ENCODE measurements at regions not wholly inside any gene's neighbourhood (a gene's known extent, or its start where the extent isn't known, plus 50 kb on each side); places are given as distances from the start of the nearest gene placed in this dataset.
"Not testable (repeated sequence)": the region's sequence is repeated elsewhere in the genome, so short reads cannot be mapped to it uniquely, and the experiment has no call there.

- H3K4me3 ChIP-seq (ENCODE audit: low read depth, low read length): no peak overlapping the region
- TF ChIP-seq, protein P1, sequence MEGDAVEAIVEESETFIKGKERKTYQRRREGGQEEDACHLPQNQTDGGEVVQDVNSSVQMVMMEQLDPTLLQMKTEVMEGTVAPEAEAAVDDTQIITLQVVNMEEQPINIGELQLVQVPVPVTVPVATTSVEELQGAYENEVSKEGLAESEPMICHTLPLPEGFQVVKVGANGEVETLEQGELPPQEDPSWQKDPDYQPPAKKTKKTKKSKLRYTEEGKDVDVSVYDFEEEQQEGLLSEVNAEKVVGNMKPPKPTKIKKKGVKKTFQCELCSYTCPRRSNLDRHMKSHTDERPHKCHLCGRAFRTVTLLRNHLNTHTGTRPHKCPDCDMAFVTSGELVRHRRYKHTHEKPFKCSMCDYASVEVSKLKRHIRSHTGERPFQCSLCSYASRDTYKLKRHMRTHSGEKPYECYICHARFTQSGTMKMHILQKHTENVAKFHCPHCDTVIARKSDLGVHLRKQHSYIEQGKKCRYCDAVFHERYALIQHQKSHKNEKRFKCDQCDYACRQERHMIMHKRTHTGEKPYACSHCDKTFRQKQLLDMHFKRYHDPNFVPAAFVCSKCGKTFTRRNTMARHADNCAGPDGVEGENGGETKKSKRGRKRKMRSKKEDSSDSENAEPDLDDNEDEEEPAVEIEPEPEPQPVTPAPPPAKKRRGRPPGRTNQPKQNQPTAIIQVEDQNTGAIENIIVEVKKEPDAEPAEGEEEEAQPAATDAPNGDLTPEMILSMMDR (conservative IDR thresholded peaks at IDR 0.05; ENCODE audit: low read depth, low read length): no peak
- no peak for DNase-seq (ENCODE audit: low read depth)
These were observed 126.2 kb upstream of the ANXA10 start for GRCh38 chr4:167966143-167966542.

- no peak for DNase-seq (ENCODE audit: low read depth)
- no peak overlapping the region for H3K4me3 ChIP-seq (ENCODE audit: low read depth, low read length)
- TF ChIP-seq, protein P1 (conservative IDR thresholded peaks at IDR 0.05; ENCODE audit: low read depth, low read length): no peak
These were observed 118.8 kb upstream of the ANXA10 start for GRCh38 chr4:167973513-167973912.

GRCh38 chr4:167985565-167985964 lies 106.8 kb upstream of the ANXA10 start:
- TF ChIP-seq, protein P1 (conservative IDR thresholded peaks at IDR 0.05; ENCODE audit: low read depth, low read length): no peak
- H3K4me3 ChIP-seq (ENCODE audit: low read depth, low read length): no peak overlapping the region
- no peak for DNase-seq (ENCODE audit: low read depth)

GRCh38 chr4:167986044-167986443 lies 106.3 kb upstream of the ANXA10 start:
- TF ChIP-seq, protein P1 (conservative IDR thresholded peaks at IDR 0.05; ENCODE audit: low read depth, low read length): no peak
- H3K4me3 ChIP-seq (ENCODE audit: low read depth, low read length): no peak overlapping the region
- no peak for DNase-seq (ENCODE audit: low read depth)

DNA sequence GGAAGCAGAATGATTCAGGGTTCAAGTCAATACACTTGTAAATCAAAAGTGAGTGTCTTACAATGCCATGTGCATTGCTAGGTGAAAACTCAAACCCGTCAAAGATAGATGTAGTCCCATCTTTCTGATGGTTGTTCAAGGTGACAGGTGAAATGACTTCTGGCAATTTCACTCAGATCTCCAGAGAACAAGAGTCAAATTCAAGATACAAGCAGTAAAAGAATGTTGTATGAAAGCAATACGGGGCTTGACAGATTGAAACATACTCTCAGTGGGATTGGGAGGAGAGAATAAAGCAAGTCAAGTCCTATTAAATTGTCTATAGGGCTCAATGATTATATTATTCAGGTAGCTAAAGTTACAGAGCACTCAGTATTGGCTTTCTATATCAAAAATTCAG lies 105.1 kb upstream of the ANXA10 start:
- DNase-seq (ENCODE audit: low read depth): no peak
- TF ChIP-seq, protein P1 (conservative IDR thresholded peaks at IDR 0.05; ENCODE audit: low read depth, low read length): no peak
- H3K4me3 ChIP-seq (ENCODE audit: low read depth, low read length): no peak overlapping the region

DNA sequence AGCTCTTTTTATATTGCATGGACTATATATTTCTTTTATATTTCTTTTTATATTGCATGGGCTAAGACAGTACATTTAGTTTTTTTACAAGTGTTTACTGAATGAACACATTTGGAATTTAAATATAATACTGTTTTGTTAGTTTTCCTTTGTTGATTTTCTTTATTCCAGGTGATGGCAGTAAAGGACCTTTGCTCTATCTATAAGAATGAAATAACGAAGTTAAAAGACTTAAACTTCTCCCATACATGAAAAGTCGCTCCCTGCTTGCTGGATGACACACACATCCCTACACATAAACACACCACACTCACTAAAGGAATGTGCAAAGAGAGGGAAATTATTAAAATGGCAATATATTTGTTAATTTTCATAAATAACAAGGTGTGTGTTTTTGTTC lies 102.5 kb upstream of the ANXA10 start:
- TF ChIP-seq, protein P1 (conservative IDR thresholded peaks at IDR 0.05; ENCODE audit: low read depth, low read length): no peak
- no peak for DNase-seq (ENCODE audit: low read depth)
- no peak overlapping the region for H3K4me3 ChIP-seq (ENCODE audit: low read depth, low read length)

- DNase-seq (ENCODE audit: low read depth); H3K4me3 ChIP-seq (ENCODE audit: low read depth, low read length): not testable (repeated sequence)
These were observed 84.2 kb upstream of the ANXA10 start for GRCh38 chr4:168008112-168008511.

All from epithelial cell of proximal tubule (primary cell).